CD14-positive monocyte (primary cell): ENCODE measurements at regions not wholly inside any gene's neighbourhood (a gene's known extent, or its start where the extent isn't known, plus 50 kb on each side); places are given as distances from the start of the nearest gene placed in this dataset.

Experiments
- DNase-seq, 3 donors: peaks; one replicate each; pipeline ENCODE4 v3.0.0-alpha.2; 2011 to 2022
- H2AFZ ChIP-seq: 2 replicates; pipeline ENCODE4 v1.6.0; 2012; ENCODE audit warnings: mild to moderate bottlenecking, low read depth, low read length, inconsistent platforms; ENCODE audit not compliant: insufficient read depth, poor library complexity, severe bottlenecking
- H3K27ac ChIP-seq, 2 donors: 1 replicate in 1 of 2; 2 replicates in 1 of 2; pipeline ENCODE4 v1.5.1; 2012 to 2013; ENCODE audit warnings: low read length in 2 of 2, control low read depth in 1 of 2, inconsistent platforms in 1 of 2, low read depth in 1 of 2, mild to moderate bottlenecking in 1 of 2
- H3K27me3 ChIP-seq, 2 donors: one replicate each; pipeline versions ENCODE4 v1.6.0 to v1.6.1; 2011 to 2013; ENCODE audit warnings: low read length in 2 of 2; ENCODE audit not compliant: control insufficient read depth in 2 of 2, insufficient read depth in 2 of 2
- H3K36me3 ChIP-seq, 2 donors: replicated peaks in 1 of 2; 1 replicate in 1 of 2; 2 replicates in 1 of 2; pipeline versions ENCODE4 v1.5.1 to v1.6.1; 2012 to 2013; ENCODE audit warnings: low read length in 2 of 2, control low read depth in 1 of 2, inconsistent platforms in 1 of 2, mild to moderate bottlenecking in 1 of 2; ENCODE audit not compliant: insufficient read depth in 2 of 2, control insufficient read depth in 1 of 2
- H3K4me1 ChIP-seq, 2 donors: 1 replicate in 1 of 2; 2 replicates in 1 of 2; pipeline versions ENCODE4 v1.5.1 to v1.6.1; 2012 to 2013; ENCODE audit warnings: low read length in 2 of 2, control low read depth in 1 of 2, inconsistent platforms in 1 of 2, mild to moderate bottlenecking in 1 of 2, moderate library complexity in 1 of 2; ENCODE audit not compliant: insufficient read depth in 2 of 2, control insufficient read depth in 1 of 2
- H3K4me2 ChIP-seq: replicated peaks from 2 replicates; pipeline ENCODE3; 2012; ENCODE audit warnings: low read length, moderate library complexity, mild to moderate bottlenecking; ENCODE audit not compliant: poor library complexity, severe bottlenecking; ENCODE audit errors: extremely low read depth
- H3K4me3 ChIP-seq, 3 experiments: fragments of 200-600 bp in 1 of 3; sonication (generic) in 1 of 3; replicated peaks in 1 of 3; 1 replicate in 2 of 3; 2 replicates in 1 of 3; pipeline ENCODE4 v1.5.1; 2011 to 2013; ENCODE audit warnings: low read length in 3 of 3, mild to moderate bottlenecking in 3 of 3, control low read depth in 2 of 3, low read depth in 2 of 3, inconsistent platforms in 1 of 3, moderate library complexity in 1 of 3
- H3K79me2 ChIP-seq: 2 replicates; pipeline ENCODE4 v1.6.0; 2012; ENCODE audit warnings: mild to moderate bottlenecking, control low read depth, inconsistent platforms, low read length, moderate library complexity; ENCODE audit not compliant: insufficient read depth
- H3K9ac ChIP-seq: 2 replicates; pipeline ENCODE4 v1.6.0; 2017; ENCODE audit warnings: low read length, mild to moderate bottlenecking; ENCODE audit not compliant: insufficient read depth, poor library complexity, severe bottlenecking
- H3K9me3 ChIP-seq, 2 donors: replicated peaks in 1 of 2; 1 replicate in 1 of 2; 2 replicates in 1 of 2; pipeline versions ENCODE4 v1.5.1 to v1.6.1; 2012 to 2013; ENCODE audit warnings: low read length in 2 of 2, control low read depth in 1 of 2; ENCODE audit not compliant: control insufficient read depth in 1 of 2, insufficient read depth in 1 of 2
- H4K20me1 ChIP-seq: 2 replicates; pipeline ENCODE4 v1.6.0; 2012; ENCODE audit warnings: mild to moderate bottlenecking, low read length, control low read depth, moderate library complexity; ENCODE audit not compliant: insufficient read depth
- H3K27ac Mint-ChIP-seq, 7 donors: one replicate each; pipeline ENCODE4 v1.8.0; 2020; ENCODE audit warnings: mild to moderate bottlenecking in 7 of 7, mixed read lengths in 7 of 7, moderate library complexity in 6 of 7, inconsistent platforms in 2 of 7
- H3K27me3 Mint-ChIP-seq, 3 donors: one replicate each; pipeline ENCODE4 v1.8.0; 2021 to 2022; ENCODE audit warnings: low read depth in 3 of 3, mild to moderate bottlenecking in 3 of 3, mixed read lengths in 3 of 3, moderate library complexity in 3 of 3, inconsistent platforms in 1 of 3
- H3K36me3 Mint-ChIP-seq, 2 donors: one replicate each; pipeline ENCODE4 v1.8.0; 2020; ENCODE audit warnings: mixed read lengths in 2 of 2, inconsistent platforms in 1 of 2, mild to moderate bottlenecking in 1 of 2
- H3K4me1 Mint-ChIP-seq: one replicate; pipeline ENCODE4 v1.8.0; 2020; ENCODE audit warnings: mild to moderate bottlenecking, mixed read lengths
- H3K4me3 Mint-ChIP-seq, 2 donors: one replicate each; pipeline ENCODE4 v1.8.0; 2020; ENCODE audit warnings: mild to moderate bottlenecking in 2 of 2, mixed read lengths in 2 of 2, moderate library complexity in 1 of 2
- H3K9me3 Mint-ChIP-seq, 7 donors: one replicate each; pipeline ENCODE4 v1.8.0; 2020 to 2022; ENCODE audit warnings: mixed read lengths in 7 of 7, mild to moderate bottlenecking in 6 of 7, moderate library complexity in 6 of 7, inconsistent platforms in 2 of 7
- CTCF ChIP-seq: fragments of 200-600 bp; IDR thresholded peaks from one replicate; pipeline ENCODE4 v1.8.0; 2022; ENCODE audit warnings: antibody characterized with exemption, mild to moderate bottlenecking
- WGBS: methylation state at CpG from one replicate; pipeline ENCODE4 v1.1.5; 2013; ENCODE audit warnings: missing lambda C conversion rate; ENCODE audit not compliant: insufficient coverage; 5-methylcytosine and 5-hydroxymethylcytosine counted together
- intact Hi-C, 2 donors: fragments of 100-400 bp; cut with micrococcal nuclease; formaldehyde crosslinking; loops; one replicate each; pipeline versions ENCODE4 v1.15.0 to v1.15.1; 2023

GRCh38 chr15:81907521-81907920 is 138.3 kb downstream of the MEX3B start:
- no peaks in the 10 kb centered on the region for H3K36me3 Mint-ChIP-seq
- H3K9ac ChIP-seq: no peak overlapping the region
- intact Hi-C loops: no loop called here

GRCh38 chr15:81905889-81906288 is 139.9 kb downstream of the MEX3B start:
- no peak for TF ChIP-seq CTCF
- H3K27ac Mint-ChIP-seq: no peak overlapping the region
- no peaks in the 10 kb centered on the region for H3K4me1 Mint-ChIP-seq
- Histone ChIP-seq H3K9me3 (no peaks in the 10 kb centered on the region), H3K27ac (no peak overlapping the region), H4K20me1 (no peaks in the 10 kb centered on the region), H3K9ac (no peak overlapping the region), H3K4me2 (no peak overlapping the region), H3K79me2 (no peaks in the 10 kb centered on the region), H3K4me1 (no peaks in the 10 kb centered on the region), H3K36me3 (no peaks in the 10 kb centered on the region), H2AFZ (no peak overlapping the region), H3K27me3 (no peaks in the 10 kb centered on the region), H3K4me3 (no peak overlapping the region)
- peaks cover 0 to 2% (median 0%) of the 10 kb centered on the region in 3 donors for H3K27me3 Mint-ChIP-seq
- H3K9me3 Mint-ChIP-seq: peaks cover 0 to 3% (median 0%) of the 10 kb centered on the region in 7 donors
- intact Hi-C loops: no loop called here
- WGBS: no CpG with 5 or more reads among the region's 2 CpGs
- no peak for DNase-seq
- no peak overlapping the region for H3K4me3 Mint-ChIP-seq
- H3K36me3 Mint-ChIP-seq: no peaks in the 10 kb centered on the region

More at GRCh38 chr15:81907521-81907920, 138.3 kb downstream of the MEX3B start:
- no peak overlapping the region for H3K4me3 ChIP-seq
- no peaks in the 10 kb centered on the region for H3K36me3 ChIP-seq
- H3K27ac Mint-ChIP-seq: no peak overlapping the region
- no peaks in the 10 kb centered on the region for H4K20me1 ChIP-seq
- DNase-seq: no peak
- H3K4me1 ChIP-seq: no peaks in the 10 kb centered on the region
- H3K9me3 Mint-ChIP-seq: peaks cover 0 to 3% (median 0%) of the 10 kb centered on the region in 7 donors
- no peaks in the 10 kb centered on the region for H3K79me2 ChIP-seq
- H3K27me3 ChIP-seq: no peaks in the 10 kb centered on the region
- no peak overlapping the region for H3K4me2 ChIP-seq
- no CpG with 5 or more reads among the region's 1 CpG for WGBS
- no peak overlapping the region for H3K27ac ChIP-seq
- no peak overlapping the region for H2AFZ ChIP-seq
- H3K4me3 Mint-ChIP-seq: no peak overlapping the region
- TF ChIP-seq CTCF: no peak
- peaks cover 0 to 4% (median 0%) of the 10 kb centered on the region in 3 donors for H3K27me3 Mint-ChIP-seq
- H3K4me1 Mint-ChIP-seq: no peaks in the 10 kb centered on the region
- H3K9me3 ChIP-seq: no peaks in the 10 kb centered on the region
